ENCODE measurements at regions not wholly inside any gene's neighbourhood (a gene's known extent, or its start where the extent isn't known, plus 50 kb on each side); places are given as distances from the start of the nearest gene placed in this dataset.

- TF ChIP-seq, protein P1, sequence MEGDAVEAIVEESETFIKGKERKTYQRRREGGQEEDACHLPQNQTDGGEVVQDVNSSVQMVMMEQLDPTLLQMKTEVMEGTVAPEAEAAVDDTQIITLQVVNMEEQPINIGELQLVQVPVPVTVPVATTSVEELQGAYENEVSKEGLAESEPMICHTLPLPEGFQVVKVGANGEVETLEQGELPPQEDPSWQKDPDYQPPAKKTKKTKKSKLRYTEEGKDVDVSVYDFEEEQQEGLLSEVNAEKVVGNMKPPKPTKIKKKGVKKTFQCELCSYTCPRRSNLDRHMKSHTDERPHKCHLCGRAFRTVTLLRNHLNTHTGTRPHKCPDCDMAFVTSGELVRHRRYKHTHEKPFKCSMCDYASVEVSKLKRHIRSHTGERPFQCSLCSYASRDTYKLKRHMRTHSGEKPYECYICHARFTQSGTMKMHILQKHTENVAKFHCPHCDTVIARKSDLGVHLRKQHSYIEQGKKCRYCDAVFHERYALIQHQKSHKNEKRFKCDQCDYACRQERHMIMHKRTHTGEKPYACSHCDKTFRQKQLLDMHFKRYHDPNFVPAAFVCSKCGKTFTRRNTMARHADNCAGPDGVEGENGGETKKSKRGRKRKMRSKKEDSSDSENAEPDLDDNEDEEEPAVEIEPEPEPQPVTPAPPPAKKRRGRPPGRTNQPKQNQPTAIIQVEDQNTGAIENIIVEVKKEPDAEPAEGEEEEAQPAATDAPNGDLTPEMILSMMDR (IDR thresholded peaks at IDR 0.05): no peak
- no peak for TF ChIP-seq POLR2A (IDR thresholded peaks at IDR 0.05)
These were observed 716.2 kb downstream of the NCAM2 start for GRCh38 chr21:21714426-21714825.

Data from Peyer's patch (tissue), 4 donors.